Activated effector memory CD4-positive, alpha-beta T cell treated with anti-CD3 and anti-CD28 coated beads, Interleukin-2, amount 50 U/mL, for 16 hours (primary cell): ENCODE measurements at regions not wholly inside any gene's neighbourhood (a gene's known extent, or its start where the extent isn't known, plus 50 kb on each side); places are given as distances from the start of the nearest gene placed in this dataset.

Source experiments
- DNase-seq: peaks from one replicate; pipeline ENCODE4 v3.0.0-alpha.2; 2020

GRCh38 chr2:195396479-195396878 is 260.5 kb upstream of the SLC39A10 start:
- DNase-seq = no peak

- DNase-seq = no peak
Measured at GRCh38 chr2:195395362-195395761, 261.7 kb upstream of the SLC39A10 start.

GRCh38 chr2:195392446-195393336 is 264.3 kb upstream of the SLC39A10 start:
- no peak for DNase-seq

- no peak for DNase-seq
Measured at GRCh38 chr2:195390686-195391321, 266.2 kb upstream of the SLC39A10 start.

GRCh38 chr2:195388028-195388427 is 269.0 kb upstream of the SLC39A10 start:
- no peak for DNase-seq

- DNase-seq = peak; percentile 63
Measured at GRCh38 chr2:195382186-195382585, 274.8 kb upstream of the SLC39A10 start.

- DNase-seq = no peak
Measured at GRCh38 chr2:195370167-195370943, 286.7 kb upstream of the SLC39A10 start.

- no peak for DNase-seq
Measured at GRCh38 chr2:195369218-195369587, 287.8 kb upstream of the SLC39A10 start.

- no peak for DNase-seq
Measured at GRCh38 chr2:195368249-195369217, 288.5 kb upstream of the SLC39A10 start.

GRCh38 chr2:195367809-195368208 is 289.2 kb upstream of the SLC39A10 start:
- no peak for DNase-seq

- DNase-seq = no peak
Measured at GRCh38 chr2:195364015-195364965, 292.7 kb upstream of the SLC39A10 start.

GRCh38 chr2:195363496-195363895 is 293.5 kb upstream of the SLC39A10 start:
- DNase-seq = no peak

- no peak for DNase-seq
Measured at GRCh38 chr2:195360242-195360641, 296.8 kb upstream of the SLC39A10 start.

GRCh38 chr2:195359043-195359735 is 297.8 kb upstream of the SLC39A10 start:
- DNase-seq = no peak

- DNase-seq = no peak
Measured at GRCh38 chr2:195356920-195357440, 300.0 kb upstream of the SLC39A10 start.

GRCh38 chr2:195356026-195356425 is 301.0 kb upstream of the SLC39A10 start:
- no peak for DNase-seq

GRCh38 chr2:195352581-195352980 is 304.4 kb upstream of the SLC39A10 start:
- no peak for DNase-seq

- no peak for DNase-seq
Measured at GRCh38 chr2:195343942-195344530, 313.0 kb upstream of the SLC39A10 start.

- no peak for DNase-seq
Measured at GRCh38 chr2:195343540-195343939, 313.5 kb upstream of the SLC39A10 start.

- no peak for DNase-seq
Measured at GRCh38 chr2:195342061-195342460, 315.0 kb upstream of the SLC39A10 start.
